GM19468 (cell line): ENCODE measurements at regions not wholly inside any gene's neighbourhood (a gene's known extent, or its start where the extent isn't known, plus 50 kb on each side); places are given as distances from the start of the nearest gene placed in this dataset.
A peak's percentile ranks its signal among the peaks of the same experiment; 100 is the strongest.
"Not testable (repeated sequence)": the region's sequence is repeated elsewhere in the genome, so short reads cannot be mapped to it uniquely, and the experiment has no call there.

Experiments
- ATAC-seq: cut with Tn5 transposase; IDR thresholded peaks from one replicate; pipeline ENCODE4 v1.9.1; 2021; ENCODE audit warnings: mild to moderate bottlenecking, moderate library complexity, moderate number of reproducible peaks; ENCODE audit not compliant: unreplicated experiment; ENCODE audit errors: extremely low read depth

DNA sequence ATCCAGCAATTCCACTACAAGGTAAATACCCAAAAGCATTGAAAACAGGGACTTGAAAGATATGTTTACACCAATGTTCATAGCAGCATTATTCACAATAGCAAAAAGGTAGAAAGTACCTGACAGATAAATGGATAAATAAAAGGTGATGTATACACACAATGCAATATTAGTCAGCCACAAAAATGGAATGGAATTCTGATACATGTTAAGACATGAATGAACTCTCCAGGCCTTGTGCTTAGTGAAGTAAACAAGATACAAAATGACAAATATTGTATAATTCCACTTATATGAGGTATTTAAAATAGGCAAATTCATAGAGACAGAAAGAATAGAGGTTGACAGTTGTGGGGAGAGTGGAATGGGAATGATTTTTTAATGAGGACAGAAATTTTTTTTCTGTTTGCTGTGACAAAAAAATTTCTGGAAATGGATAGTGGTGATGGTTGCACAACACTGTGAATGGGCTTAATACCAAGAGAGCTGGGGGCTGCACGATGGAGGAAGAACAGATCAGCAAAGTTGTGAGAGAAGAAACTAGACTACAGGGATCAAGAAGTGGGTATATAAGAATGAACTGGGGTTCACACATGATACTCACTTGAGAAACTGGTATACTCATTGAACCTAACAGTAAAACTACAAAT is 137.2 kb downstream of the MZT1 start:
- no peak for ATAC-seq

DNA sequence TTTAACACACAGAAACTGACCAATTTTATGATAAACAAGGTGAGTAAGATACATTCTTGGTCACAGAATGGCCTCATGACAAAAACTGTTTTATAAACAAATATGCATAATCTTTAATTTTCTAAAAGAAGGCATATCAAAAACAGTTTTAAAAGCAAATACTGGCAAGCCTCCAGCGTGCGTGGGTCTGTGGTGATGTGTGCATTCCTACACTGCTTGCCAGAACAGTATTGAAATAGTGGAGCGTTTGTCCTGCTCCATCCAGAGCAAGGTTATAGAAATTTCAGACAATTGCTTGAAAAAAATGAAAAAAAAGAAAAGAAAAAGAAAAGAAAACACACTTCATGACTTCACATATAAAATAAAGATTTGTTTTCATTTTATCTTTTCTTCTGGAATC is 140.9 kb downstream of the MZT1 start:
- ATAC-seq, result no peak

DNA sequence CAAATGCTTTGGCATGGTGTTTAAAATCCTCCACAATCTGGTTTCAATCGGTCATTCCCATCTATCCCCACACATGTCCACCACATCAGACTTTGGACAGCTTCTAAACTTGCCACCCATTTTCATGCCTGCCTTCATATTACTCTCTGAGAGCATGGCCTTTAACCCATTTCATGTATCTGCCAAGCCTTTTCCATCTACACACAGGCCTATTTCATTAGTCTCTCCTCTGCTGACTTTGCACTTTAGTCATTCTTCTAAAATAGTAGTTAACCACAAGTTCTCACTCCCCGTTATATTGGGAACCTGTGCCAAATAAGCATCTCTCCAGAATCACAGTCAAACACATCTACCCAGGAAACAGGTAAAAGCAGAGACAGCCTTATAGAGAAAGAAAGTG is 142.2 kb downstream of the MZT1 start:
- no peak for ATAC-seq

DNA sequence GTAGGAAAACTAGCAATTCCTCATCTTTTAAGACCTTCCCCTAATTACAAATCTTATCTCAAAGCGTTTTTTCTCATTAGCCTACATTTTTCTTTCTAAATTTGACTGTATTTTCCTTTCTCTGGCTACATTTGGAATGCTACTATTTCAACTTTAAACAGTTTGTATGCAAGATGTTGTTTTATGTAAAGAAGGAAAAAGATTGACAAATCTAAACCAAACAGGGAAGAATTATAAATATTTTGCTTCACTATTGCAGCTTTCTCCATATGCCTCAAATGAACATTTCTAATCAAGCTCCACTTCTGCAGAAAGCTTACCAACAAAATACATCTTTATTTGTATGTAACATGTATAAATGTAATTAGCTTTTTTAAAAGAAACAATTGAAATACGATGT is 156.2 kb downstream of the MZT1 start:
- ATAC-seq, result no peak

DNA sequence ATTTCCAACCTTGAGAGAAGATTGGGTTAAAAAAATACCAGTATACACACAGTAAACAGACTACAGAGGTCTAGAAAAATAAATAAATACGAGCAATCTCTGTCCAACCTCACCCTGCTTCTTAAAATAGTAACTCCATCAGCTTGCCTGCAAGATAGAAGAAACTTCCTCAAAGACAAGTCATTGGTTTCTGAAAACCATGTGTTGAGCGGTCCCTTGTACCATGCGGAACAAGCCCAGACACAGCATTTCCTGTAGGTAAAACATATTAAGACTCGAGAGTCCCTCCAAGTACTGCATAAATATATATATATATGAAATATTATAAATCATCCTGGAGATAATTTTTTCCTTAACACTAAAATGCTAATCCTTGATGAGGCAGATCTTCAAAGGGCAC is 157.4 kb downstream of the MZT1 start:
- peak; percentile 16 for ATAC-seq

DNA sequence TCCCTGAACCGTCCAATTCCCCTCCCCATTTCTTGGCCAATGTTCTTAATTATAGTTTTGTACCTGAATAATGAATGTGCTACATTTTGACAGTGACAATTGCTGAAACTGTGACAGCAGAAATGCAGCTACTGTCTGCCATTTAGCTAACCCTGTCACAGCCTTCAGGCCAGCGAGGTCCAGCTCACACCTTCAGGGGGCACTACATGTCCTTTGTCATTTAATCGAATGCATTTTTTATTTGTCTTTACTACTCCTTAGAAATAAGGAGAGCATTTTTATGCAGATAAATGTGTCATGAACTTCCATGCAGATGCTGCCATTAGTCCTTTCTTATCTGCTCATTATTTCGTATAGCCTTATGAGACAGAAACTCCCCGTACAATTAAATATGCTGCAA is 159.9 kb downstream of the MZT1 start:
- no peak for ATAC-seq

DNA sequence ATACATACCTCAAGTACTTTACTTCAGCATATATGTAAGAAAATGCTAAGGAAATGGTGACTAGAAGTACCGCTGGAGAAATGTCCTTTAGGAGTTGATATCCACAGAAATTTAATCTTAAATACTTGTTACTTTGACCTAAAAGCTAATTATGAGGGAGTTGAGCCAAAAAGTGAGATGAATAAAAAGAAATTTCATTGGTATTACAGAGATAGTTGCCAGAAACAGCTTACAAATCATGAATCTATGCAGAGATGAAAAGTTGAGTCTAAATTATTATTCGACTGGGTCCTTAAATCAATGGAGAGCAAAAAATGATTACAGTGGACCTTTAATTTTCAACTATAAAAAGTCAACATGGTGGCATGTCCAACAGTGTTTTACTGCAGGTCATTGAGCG is 160.9 kb downstream of the MZT1 start:
- no peak for ATAC-seq

DNA sequence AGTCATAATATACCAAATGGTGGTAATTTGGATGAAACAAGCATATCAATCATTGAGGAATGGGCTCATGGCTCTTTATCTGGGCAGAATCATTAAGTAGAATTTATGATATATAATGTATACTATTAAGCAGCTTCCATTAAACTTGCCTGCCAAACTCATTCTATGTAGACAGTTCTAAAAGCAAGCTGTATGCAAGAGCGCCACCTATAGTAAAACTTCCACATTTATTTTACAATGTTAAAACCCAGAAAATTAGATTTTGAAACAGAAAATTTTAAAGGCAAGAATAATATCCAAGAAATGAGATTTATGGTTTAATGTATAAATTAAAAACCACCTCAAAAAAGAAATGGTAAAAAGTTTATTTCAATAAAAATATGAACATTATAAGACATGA is 161.5 kb downstream of the MZT1 start:
- ATAC-seq, result no peak

DNA sequence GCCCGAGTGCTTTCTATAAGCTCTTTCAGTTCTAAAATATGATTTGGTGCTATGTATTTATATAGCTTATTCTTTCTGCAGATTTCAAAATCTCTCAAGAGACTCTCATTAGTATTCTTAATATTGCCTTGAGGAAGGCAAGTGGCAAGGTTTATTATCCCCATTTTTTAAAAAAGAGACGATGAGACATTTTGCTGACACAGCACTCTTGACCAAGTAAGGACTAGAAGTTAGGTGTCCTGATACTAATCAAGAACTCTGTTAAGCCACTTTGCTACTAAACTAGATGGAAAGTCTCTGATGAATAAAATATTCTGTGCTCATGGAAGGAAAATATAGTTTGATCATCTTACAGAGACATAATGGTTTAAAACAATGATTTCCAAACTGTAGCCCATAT is 164.7 kb downstream of the MZT1 start:
- ATAC-seq, result no peak

DNA sequence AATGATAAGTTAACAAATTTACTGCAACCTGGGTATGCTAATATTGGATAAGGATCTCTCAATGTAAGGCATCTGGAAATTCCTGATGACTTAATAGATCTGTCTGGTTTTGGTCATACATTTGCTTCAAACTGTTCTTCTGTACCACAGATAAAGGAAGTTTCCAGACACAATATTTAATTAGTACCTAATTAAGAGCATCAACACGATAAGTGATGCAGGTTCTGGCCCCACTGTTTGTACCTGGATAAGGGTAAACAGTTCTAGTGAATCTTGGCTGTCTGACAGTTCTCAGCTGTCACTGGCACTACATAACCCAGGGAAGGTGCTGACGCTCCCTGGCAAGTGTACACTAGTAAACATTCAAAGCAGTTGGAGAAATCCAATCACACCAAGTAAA is 165.6 kb downstream of the MZT1 start:
- no peak for ATAC-seq

DNA sequence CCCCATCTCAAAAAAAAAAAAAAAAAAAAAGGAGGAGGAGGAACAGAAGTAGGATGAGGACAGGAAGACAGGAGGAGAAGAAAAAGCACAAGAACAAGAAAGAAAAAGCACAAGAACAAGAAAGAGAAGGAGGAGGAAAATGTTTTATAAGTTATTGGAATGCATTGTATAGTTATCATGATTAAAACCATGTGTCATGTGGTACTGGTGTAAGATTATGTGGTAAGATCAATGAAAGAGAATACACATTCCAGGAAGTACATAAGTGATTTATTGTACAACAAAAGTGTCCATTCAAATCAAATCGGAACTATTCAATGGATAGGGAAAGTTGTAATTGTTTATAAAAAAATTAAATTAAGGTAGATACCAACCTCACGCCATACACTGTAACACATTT is 167.7 kb downstream of the MZT1 start:
- ATAC-seq, result no peak

DNA sequence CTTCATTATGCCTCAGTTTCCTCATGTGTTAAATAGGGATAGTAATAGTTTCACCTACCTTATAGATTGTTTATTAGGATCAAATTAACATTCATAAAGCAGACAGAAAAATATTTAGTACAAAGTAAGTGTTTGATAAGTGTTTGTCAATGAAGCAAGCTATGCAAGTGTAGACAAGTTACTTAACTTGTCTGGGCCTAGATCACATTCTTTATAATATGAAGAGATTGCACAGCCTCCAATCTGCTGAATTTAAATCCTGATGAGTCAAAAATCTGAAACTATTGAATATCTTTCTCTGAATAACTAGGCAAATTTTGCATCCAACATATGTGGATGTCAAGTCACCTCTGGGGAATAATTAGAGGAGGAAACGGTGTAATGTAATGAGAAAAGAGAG is 170.5 kb downstream of the MZT1 start:
- no peak for ATAC-seq

DNA sequence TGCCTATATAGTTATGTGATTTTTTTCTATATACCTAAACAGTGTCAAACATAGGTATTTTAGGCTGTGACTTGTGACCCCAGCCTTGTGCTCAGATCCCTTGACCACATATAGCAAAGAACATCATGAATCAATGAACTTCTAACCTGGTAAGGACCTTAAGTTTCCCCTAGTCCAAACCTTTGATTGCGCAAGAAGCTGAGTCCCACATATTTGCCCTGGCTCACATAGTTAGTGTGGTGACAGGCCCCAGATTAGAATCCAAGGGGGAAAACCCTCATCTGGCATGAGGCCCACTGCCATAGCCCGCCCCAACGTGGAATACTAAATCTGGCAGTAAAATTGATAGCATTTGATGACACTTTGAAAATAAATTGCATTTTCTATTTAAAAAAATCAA is 171.8 kb downstream of the MZT1 start:
- ATAC-seq, result no peak

DNA sequence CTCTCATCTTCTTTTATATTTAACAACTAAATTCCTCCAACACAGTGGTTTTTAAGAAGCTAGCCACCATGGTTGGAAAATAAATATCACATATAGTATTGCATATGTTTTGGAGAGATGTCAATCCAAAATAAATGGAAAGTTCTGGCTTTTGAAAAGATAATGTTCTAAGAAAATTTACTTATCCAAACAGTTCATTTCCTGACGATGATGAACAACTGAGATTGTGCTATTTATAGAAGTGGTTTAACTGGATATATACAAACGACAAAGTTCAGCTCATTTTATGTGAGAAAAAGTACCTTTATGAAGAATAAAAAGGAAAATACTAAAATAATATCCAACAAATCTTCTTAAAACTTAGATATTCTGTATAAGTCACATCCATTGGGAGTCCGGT is 174.7 kb downstream of the MZT1 start:
- no peak for ATAC-seq

DNA sequence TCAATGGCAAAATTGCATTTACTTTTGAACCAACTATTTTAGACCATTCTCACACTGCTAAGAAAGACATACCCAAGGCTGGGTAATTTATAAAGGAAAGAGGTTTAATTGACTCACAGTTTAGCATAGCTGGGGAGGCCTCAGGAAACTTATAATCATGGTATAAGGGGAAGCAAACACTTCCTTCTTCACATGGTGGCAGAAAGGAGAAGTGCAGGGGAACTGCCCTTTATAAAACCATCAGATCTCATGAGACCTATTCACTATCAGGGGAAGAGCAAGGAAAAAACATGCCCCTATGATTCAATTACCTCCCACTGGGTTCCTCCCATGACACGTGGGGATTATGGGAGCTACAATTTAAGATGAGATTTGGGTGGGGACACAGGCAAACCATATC is 181.5 kb downstream of the MZT1 start:
- not testable (repeated sequence) for ATAC-seq

DNA sequence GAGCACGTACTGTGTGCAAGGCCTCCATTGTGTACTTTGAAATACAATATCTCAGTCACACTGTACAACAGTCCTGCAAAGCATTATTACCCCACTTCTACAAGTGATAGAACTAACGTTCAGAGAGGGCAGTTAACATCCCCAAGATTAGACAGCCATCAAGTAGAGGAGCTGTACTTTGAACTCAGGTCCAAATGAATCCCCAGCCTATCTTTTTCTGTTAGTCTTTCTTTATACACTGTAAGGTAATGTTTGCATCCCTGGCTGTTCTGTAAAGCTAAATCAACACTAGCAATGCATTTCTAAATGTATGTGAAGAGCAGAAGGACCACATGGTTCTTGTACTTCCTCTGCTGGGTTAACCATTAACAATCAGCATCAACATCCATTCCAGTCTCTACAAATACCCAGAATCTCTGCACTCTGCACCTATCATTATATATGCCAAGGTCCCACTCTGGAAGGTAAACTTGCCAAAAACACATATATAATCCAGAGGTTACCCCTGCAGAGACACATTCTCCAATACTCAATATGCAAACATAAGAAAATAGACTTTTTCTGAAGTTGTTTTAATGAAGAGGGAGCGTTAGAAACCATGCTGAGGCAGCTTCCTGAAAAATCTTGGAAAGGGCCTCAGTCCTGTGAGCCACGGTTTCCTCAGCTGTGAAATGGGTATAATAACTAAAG is 182.3 kb downstream of the MZT1 start:
- no peak for ATAC-seq

DNA sequence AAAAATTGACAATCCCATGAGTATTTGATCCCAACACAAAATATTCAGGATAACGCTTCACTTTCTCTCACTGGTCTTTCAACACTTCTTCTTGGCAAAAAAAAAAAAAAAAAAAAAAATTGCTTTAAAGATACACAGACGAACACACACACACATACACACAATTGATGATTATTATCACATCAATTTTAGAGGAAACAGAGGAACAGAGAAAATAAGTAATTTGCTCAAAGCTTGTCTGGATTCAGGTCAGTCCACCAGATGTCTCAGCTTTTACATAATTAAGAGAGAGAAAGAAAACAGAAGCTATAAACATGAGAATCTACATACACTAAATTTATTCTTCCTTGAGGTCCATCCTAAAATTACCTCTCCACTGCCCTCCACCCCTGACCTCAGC is 183.4 kb downstream of the MZT1 start:
- no peak for ATAC-seq

DNA sequence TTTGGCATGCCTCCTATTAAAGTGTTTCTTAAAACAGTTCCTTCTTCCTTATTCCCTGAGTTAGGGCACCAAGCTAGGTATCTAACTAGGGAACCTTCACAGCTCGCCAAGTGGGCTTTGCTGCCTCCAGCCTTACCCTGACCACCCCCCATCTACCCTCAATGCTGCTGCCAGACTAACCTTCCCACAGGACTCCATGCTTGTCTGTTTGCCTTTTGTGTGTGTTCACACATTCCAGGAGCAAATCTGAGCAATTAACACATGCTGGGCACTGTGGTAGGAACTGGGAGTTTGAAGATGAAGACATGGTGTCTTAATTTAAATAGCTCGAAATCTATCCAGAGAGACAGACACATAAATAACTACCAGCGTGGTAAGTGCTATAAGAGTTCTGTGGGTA is 185.2 kb downstream of the MZT1 start:
- no peak for ATAC-seq

DNA sequence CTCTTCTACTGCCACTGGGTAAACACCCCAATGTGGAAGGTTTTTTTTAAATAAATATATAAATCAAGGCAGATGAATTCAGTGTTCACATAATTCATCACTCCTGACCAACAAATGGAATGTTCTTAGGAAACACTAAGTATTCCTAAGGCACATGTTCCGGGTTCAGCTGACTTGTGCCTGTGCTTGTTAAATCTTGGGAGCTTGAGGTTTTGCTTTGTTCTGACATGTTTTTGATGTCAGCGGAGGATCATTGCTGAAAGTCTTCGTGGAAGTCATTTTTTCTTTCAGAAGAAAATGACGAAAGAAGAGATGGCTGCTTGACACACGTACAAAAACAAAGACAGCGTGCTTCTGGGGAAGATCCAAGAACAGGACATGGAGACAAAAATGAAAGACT is 185.8 kb downstream of the MZT1 start:
- ATAC-seq, result no peak

DNA sequence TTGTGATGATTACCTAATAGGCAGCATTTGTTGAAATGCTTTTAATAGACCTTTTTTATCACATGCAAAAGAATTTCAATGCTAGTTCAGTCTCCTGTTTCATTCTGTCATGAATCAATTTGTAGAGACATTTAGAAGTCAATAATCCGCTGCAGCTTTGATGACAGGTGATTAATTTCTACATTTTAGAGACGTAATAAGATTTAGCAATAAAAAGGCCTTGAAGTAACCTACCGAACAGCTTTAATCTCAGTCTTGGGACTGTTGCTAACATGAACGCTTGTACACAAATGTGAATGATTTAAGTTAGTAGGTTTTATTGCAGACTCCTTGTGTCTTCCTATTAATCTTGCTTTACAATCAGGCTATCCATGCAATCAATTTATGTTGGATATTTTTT is 186.5 kb downstream of the MZT1 start:
- ATAC-seq, result no peak

DNA sequence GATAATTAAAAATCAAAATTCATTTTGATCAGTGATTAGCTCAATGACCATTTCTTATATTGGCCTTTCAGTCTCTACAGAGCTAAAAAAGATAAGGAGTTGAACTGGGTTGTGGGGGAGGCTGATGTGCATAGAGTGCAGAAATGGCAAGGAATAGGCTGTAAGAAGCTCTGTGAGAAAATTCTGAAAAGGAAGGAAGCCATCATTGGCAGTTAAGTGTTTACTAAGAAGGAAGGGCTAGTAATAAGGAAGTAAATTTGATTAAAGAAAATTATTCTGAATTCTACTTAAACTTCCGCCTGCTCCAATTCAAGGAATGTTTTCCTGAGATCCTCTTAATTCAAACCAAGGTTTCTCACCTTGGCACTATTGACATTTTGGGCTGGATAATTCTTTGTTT is 187.5 kb downstream of the MZT1 start:
- no peak for ATAC-seq

DNA sequence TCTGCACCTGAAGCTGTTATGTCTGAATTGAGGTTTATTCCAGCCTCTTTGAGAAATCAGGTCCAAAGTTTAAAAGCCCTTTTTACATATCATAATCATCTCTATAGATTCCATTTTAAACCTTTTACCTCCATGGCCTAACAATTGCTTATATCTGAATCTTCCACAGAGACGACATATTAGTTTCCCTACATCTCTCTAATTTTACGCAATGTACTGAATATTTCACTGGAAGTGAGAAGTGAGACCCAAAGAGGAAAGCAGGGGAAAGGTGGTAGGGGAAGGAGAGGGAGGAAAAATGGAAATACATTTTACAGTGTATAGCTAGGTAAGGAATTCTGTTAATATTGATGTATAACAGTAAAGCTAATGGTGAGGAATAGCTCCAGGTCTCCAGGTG is 189.6 kb downstream of the MZT1 start:
- ATAC-seq, result no peak
